ENCODE measurements at regions not wholly inside any gene's neighbourhood (a gene's known extent, or its start where the extent isn't known, plus 50 kb on each side); places are given as distances from the start of the nearest gene placed in this dataset.
"Not testable (repeated sequence)": the region's sequence is repeated elsewhere in the genome, so short reads cannot be mapped to it uniquely, and the experiment has no call there.

DNA sequence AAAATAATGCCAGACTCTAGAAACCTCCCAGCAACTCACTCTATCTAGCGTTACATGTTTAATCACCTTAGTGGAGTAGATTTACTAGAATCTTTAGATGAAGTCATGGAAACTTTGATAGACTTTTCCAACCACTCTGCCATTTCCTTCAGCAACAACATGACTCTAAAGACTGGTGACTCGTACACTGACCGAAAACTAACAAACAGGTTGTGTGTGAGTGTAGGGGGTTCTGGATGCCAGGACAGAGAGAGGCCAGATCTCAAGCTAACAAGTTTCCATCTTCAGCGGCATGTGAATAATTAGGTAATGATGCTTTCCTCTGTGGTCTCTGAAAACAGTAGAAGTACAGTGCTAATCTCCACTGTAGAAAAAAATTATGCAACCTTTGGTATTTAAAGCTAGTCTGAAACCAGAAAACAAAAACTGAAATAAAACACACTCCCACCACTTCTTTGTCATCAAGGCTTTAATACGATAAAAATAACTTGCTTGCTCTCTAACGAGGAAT is 286.4 kb downstream of the PRDM5 start:
- no peak for DNase-seq

DNA sequence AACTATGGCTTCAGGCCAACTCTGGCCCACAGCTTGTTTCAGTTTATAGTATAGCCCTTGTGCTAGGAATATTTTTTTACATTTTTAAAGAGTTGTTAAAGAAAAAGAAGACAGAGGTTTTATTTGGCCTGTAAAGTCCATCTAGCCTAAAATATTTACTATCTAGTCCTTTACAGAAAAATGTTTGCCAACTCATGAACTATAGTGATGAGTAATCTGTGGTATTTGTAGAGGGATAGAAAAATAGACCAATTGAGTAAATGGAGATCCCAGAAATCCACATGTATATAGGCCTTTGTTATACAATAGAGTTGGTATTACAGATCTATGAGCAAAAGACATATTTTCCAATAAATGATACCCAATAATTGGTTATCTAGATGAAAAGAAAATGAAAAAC is 288.7 kb downstream of the PRDM5 start:
- DNase-seq, result no peak

DNA sequence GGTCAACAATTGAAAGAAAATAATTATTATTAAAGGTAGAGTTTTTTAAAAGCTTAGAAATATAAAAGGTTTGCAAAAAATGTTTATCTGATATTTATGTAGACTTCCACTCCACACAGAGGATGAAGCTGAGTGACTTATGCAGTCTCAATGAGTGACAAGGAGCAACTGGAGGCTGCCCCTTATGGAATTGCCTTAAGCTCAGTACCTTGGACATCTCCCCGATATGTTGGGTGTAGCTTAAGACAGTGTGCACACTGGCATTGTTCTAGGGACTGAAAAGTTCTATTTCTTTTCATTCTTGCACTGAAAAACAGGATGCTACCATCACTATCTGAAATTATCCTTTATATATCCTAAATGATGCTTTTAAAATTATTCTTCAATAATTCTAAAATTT is 292.1 kb downstream of the PRDM5 start:
- DNase-seq, result no peak

DNA sequence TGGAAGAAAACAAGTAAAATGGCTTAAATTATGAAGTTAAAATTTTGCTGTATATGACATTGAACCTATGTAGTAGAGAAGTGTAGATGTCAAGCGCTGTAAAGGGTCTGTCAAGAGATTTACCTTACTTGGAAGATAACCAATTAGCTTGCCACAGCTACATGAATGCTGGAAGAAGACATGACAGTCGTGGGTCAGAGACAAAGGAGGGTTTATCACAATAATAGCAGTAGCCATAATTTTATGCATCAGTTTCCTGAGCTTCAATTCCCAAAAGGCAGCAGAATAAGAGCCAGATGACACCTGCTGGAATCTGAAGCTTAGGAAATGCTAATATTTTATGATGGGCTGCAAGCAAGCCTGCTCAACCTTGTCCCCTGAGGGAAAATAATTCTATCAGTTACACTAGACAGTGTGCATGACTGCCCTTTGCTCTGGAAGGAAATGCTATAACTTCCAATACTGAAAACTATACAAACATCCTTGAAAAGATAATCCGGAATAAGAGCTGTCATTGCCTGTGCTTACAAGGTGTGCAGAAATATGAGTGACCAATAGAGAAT is 292.9 kb downstream of the PRDM5 start:
- no peak for DNase-seq

DNA sequence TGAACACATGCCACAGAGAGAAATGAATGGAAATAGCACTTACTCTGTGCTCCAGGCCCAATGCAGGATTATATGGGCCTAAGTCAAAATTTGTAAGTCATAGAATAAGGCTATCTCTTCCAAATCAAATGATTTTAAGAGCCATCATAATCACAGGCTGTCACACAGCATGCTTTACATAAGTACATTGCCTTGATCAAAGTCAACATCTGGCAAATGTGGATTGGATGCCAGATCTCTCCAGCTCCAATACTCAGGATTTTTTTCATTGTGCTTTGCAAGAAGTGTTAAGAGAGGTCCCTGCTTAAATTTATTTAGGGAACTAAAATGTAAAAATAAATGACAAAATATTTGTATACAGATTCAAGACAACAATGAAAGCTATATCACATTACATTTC is 299.9 kb downstream of the PRDM5 start:
- DNase-seq, result no peak

DNA sequence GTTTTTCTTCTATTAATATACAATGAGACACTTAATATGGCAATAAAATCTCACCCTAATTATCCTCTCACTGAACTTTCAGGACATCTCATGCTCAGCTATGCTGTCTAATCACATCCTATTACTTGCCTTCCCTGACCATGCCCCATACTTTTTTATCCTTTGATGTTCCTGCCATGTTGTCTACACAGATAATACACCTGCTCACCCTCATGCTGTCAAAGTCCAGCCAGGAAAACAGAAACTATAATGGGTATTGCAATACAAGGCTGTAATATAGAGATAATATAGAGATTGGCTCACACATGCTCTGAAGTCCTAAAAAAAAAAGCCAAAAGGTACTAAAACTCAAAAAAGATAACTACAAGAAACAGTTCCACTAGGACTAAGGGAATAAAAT is 305.4 kb downstream of the PRDM5 start:
- no peak for DNase-seq

DNA sequence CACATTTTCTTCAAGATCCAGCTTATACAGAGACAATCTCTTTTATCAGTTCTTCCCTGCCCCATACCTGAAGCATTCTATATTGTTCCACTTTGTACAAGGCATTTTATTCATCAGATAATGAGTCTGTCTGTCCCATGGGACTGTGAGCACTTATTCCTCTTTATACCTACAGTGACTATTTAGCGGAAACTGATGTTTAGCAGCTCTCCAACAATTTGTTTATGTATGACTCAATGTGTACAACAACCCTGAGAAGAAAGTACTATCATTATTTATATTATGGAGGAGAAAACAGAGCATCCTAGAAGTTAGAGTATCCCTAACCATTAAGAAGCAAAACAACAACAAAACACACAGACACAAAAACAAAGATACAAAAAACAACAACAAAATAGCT is 306.5 kb downstream of the PRDM5 start:
- no peak for DNase-seq

DNA sequence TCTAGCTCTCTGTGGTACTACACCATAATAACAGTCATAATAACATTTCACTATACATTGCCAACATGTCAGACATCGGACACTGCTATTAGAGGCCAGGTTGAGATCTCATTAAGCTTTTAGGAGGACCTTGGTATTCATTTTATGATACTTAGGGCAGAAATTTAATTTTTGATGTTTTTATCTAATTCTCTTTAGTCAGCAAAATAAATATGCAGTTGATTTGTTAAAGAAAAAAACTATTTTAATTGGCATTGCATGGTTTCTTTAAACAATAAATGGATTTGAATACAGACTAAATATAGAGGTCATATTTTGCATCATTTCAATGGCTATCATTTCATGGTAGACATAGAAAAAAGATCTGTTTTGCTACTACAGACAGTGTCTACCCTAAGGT is 308.7 kb downstream of the PRDM5 start:
- no peak for DNase-seq

DNA sequence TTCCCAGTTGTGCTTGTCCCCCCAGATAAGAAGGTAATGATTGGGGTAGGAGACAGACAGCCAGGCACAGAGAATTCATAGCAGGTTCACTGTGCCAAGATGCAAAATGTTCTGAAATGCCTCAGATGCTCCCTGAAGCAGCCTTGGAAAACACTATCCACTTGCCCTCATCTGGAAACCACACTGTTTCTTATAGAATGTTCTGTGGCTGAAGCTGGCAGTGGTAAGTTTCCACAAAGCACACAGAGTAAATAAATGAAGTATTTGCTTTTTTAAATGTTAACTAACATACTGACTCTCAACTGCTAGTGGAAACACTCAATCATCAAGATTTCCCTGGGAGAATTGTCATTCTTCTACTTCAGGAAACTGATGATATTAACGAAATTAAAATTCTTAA is 311.4 kb downstream of the PRDM5 start:
- DNase-seq, result no peak

DNA sequence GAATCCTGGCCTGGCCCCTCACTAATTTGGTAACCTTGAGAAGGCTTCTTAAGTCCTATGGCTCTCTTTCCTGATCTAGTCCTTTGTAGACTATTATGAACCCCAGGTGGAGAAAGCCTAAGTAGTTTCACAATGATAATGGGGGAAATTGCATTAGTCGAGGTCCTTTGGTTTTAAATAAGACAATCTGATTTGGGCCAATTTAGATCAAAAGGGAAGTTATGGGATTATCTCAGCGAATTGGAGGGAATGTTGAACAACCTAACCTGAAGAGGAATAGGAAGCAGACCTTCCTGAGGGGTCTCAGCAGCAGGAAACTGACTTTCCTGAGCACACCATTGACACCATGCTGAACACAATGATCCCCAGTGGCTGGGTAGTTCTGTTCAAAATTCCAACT is 331.5 kb downstream of the PRDM5 start:
- DNase-seq, result no peak

DNA sequence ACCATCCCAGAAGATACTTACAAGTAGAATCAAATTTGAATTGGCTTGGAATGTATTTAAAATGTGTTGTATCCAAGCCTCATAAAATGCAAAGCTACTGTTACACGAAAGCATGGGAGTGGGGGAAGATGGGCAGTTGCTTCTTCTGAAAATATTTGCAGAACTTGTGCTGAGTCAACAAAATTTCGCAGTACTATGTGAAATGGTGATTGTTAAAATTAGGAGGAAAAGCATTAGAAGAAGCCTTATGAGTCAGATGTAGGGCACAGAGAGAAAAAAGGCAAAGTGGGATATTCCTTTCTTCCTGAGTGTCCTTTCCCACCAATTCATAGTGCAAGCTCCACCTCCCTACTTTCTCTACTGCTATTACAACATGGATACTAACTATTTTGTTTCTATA is 332.7 kb downstream of the PRDM5 start:
- no peak for DNase-seq

DNA sequence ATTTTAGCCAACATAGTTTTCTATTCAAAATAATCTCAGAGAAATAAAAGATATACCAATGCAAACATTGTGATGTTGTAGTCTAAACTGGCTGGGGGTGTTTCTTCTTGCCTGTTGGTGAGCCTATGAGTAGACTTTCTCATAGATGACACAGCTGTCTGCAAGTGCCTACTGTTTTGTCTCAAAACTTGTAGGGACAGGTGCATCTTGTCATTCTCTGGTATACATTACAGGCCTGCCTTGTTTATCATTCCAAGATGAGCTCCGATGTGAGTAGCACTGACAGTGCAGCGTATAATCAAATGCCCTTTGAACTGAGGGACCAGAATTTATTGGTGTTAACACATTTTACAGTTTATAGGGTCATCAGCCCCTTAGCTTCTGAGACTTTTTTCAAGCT is 353.8 kb downstream of the PRDM5 start:
- no peak for DNase-seq

DNA sequence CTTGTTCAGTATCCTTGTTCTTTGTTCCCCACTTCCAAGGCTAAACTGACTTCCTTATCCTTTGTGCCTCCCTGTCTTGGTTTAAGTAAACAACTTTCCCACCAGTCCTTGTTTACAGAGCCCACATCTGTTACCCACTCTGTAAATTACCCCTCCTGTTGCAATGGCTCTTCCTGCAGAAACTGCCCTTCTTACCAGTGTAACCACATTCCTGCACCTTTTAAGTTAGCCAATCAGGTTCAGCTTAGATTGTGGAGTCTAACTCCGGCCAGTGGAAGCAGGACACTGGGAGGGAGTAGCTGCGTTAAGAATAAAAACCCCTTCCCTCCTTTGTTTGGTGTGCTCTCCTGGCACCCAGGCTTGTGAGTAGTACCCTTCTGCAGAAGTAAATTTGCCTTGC is 360.9 kb downstream of the PRDM5 start:
- DNase-seq, result no peak

DNA sequence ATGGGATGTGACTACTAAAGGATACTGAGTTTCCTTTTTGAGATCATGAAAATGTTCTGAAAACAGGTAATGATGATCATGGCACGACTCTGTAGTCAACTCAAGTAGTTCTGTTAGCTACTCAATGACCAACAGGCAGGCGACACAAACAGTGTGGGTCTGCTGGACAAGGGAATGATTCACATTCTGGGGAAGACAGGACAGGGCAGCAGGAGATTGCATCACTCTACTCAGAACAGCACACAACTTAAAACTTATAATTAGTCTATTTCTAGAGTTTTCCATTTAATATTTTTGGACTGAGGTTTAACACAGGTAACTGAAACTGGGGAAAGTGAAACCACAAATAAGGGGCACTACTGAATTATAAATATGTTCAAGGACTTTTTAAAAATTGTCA is 365.2 kb downstream of the PRDM5 start:
- DNase-seq, result no peak

DNA sequence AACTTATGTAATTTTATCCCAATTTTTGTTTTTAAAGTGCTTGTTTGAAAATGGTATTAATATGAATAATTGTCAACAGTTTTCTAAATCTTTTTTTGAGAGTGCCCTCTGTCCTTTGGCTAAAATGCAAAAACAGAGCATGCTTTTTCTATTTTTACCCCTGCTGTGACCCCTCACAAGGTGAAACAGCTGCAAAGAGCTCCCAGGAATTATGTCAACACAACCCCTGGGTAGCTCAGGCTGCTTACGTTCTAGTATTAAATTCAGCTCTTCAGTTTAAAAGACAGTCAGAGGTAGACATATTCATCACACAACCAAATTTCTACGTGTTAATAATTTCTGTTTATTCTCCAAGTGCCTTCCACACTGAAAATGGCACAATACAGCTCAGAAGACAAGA is 367.5 kb downstream of the PRDM5 start:
- DNase-seq, result no peak

DNA sequence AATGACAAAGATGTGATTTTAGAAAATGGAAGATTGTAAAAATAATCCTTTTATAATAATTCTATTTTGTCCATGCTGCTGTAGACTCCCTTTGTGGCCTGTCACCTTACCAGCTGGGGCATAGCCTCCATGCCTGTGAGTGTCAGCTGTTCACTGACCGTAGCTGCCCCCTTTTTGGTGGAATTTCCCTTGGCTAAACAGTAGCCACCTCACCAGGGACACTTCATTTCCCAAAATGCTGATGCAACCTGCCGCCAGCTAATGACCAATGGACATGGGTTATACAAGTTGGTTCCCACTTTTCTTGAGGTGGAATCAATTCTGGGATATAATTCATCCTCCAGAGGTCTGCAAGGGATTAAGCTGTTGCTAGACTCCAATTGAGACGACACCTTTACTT is 368.4 kb downstream of the PRDM5 start:
- no peak for DNase-seq

DNA sequence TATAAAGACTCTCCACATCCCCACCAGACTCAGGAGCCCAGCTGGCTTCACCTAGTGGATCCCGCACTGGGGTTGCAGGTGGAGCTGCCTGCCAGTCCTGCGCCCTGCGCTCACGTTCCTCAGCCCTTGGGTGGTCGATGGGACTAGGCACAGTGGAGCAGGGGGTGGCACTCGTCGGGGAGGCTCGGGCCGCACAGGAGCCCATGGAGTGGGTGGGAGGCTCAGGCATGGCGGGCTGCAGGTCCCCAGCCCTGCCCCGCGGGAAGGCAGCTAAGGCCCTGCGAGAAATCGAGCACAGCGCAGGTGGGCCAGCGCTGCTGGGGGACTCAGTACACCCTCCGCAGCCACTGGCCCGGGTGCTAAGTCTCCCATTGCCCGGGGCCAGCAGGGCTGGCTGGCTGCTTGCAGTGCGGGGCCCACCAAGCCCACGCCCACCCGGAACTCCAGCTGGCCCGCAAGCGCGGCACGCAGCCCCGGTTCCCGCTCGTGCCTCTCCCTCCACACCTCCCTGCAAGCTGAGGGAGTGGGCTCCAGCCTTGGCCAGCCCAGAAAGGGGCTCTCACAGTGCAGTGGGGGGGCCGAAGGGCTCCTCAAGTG is 371.8 kb downstream of the PRDM5 start:
- not testable (repeated sequence) for DNase-seq

DNA sequence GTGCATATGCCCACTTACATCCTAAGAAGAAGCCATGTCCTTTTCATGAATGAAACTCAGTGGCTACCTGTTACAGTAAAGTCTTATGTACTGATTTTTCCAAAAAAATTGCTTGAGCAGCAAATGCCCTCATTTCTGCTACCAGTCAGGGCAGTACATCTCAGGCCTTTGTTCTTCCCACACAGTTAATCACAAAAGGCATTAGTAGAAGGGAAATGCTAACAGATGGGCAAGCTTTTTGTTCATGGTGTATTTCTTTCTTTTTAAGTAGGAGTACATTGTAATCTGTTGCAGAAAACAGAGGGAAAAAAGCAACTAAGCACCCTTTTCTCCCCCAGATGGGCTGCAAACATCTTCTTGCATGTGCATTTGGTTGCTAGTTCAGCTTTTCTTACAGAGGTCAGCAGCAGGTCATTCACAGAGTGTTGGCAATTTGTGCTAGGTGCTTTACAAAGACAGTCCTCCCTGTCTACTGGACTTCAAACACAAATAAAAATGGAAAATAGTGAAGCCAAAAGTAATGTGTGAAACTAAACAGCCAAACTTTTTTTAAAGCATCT is 373.4 kb downstream of the PRDM5 start:
- DNase-seq, result no peak

DNA sequence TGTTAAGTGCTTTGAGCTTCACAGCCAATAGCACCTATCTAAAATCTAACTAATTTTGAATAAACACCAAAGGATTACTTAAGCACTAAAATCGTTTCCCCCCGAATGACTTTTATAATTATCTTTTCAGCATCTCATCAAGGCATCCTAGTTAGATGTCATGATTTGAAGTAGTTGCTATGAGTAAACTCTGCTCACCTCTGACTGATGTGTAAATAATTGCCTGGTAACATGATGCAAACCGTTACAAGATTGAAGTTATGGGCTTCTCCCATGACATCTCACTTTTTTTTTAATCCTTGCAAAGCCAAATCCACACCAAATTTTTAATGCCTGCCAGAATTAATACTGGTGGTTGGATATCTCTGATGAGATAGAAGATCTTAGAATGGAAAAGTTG is 377.1 kb downstream of the PRDM5 start:
- DNase-seq, result no peak

DNA sequence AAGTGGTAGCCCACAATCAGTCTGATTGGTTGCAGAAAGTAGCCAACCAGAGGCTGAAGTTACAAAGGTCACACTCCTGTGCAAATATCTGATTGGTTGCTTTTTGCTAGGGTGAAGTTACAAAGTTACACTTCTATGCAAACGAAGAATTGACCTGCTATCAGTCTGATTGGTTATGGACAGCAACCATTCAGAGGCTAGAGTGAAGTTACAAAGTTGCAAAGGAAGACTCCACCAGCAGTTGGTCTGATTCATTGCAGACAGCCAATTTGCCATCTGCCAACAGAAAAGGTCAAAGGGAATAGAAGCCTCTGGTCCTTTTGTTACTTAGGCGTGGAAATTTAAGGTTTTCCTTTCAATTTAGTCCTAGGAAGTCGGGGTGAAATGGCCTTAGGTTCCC is 377.7 kb downstream of the PRDM5 start:
- DNase-seq, result no peak

DNA sequence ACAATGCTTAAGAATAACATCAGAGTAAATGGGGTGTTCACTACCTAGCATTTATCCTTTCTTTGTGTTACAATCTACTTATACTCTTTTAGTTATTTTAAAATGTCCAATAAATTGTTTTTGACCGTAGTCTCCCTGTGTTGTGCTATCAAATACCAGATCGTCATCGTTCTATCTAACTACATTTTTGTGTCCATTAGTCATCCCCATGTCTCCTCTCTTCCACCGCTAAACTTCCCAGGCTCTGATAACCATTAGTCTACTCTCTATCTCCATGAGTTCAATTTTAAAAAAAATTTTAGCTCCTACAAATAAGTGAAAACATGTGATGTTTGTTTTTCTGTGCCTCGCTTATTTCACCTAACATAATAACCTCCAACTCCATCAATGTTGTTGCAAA is 381.9 kb downstream of the PRDM5 start:
- no peak for DNase-seq

DNA sequence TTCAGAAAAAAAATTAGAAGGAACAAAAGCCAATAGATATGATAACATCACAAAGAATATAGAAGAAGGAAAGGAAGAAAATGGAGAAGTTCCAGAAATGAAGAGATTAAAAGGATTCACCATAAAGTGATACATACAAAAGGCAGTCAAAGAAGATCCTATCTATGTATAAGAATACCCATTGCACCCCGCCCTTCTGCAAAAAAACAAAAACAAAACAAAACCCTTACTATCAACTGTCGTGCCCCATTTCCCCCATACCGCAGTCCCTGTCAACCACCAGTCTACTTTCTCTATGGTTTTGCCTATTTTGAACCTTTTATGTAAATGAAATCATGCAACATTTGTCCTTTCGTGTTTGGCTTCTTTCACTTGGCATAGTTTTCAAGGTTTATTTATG is 385.6 kb downstream of the PRDM5 start:
- no peak for DNase-seq

DNA sequence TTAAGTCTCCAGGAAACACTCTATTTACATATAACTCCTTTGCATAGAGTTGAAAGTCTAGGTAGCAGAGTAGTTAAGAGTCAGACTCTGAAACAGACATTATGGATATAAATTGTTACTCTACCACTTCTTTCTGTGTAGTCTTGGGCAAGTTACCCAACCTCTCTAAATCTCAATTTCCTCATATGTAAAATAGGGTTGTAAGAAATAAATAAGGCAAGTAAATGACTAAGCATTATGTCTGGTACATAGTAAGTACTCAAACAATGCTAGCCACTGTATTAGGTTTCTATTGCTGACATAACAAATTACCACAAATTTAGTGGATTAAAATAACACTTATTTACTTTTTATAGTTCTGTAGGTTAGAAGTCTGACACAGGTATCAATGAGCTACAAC is 394.1 kb downstream of the PRDM5 start:
- no peak for DNase-seq

DNA sequence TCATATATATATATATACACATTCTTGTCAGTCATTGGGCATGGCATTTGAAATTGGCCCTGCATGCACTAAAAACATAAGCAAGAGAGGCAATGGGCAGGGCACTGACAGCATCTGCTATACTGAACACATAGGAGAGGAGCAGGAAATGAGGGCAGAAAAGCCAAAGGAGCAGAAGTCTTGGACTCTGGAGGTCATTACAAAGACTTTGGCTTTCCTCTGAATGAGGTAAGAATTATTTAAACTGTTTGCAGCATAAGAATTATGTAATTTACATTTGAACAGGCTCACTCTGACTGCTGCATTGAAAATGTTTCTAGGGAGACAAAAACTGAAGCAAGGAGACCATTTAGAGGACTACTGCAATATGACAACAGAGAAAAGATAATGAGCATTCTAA is 396.5 kb downstream of the PRDM5 start:
- no peak for DNase-seq
